GM12892 (cell line): ENCODE measurements at regions not wholly inside any gene's neighbourhood (a gene's known extent, or its start where the extent isn't known, plus 50 kb on each side); places are given as distances from the start of the nearest gene placed in this dataset.

Source experiments
- DNase-seq: peaks from one replicate; pipeline ENCODE4 v3.0.0; 2011; ENCODE audit not compliant: insufficient read length
- FAIRE-seq: peaks from 2 replicates; lab custom pipeline; 2011; peaks lifted over from hg19 to GRCh38; lab: Jason Lieb, UNC
- POLR2A ChIP-seq: IDR thresholded peaks from 2 replicates; pipeline ENCODE4 v1.6.1; 2011; ENCODE audit warnings: low read depth, low read length, control low read depth
- POLR2AphosphoS5 ChIP-seq: IDR thresholded peaks from 2 replicates; pipeline ENCODE4 v1.6.1; 2011; ENCODE audit warnings: low read depth, low read length, control low read depth
- TAF1 ChIP-seq: IDR thresholded peaks from 2 replicates; pipeline ENCODE4 v1.6.1; 2011; ENCODE audit warnings: low read depth, mild to moderate bottlenecking, control low read depth, low read length, borderline replicate concordance

- no peak for DNase-seq
- no peak for TF ChIP-seq POLR2AphosphoS5
- no peak for TF ChIP-seq POLR2A
- no peak for TF ChIP-seq TAF1
- no peak for FAIRE-seq
Measured at GRCh38 chr5:2591777-2592453, 159.6 kb downstream of the IRX2 start.

- FAIRE-seq (no peak), DNase-seq (no peak)
- no peak for TF ChIP-seq POLR2AphosphoS5
- TF ChIP-seq TAF1, result no peak
- TF ChIP-seq POLR2A, result no peak
Measured at GRCh38 chr5:2588850-2589501, 162.5 kb downstream of the IRX2 start.

- no peak for DNase-seq
- no peak for TF ChIP-seq POLR2AphosphoS5
- no peak for TF ChIP-seq TAF1
- TF ChIP-seq POLR2A, result no peak
- FAIRE-seq, result no peak
Measured at GRCh38 chr5:2587189-2588031, 164.1 kb downstream of the IRX2 start.

- DNase-seq (no peak), FAIRE-seq (no peak)
- TF ChIP-seq TAF1 (no peak), POLR2A (no peak), POLR2AphosphoS5 (no peak)
Measured at GRCh38 chr5:2586016-2586715, 165.3 kb downstream of the IRX2 start.

GRCh38 chr5:2584579-2585269 lies 166.8 kb downstream of the IRX2 start:
- TF ChIP-seq POLR2A (no peak), TAF1 (no peak), POLR2AphosphoS5 (no peak)
- DNase-seq (no peak), FAIRE-seq (no peak)

GRCh38 chr5:2582507-2582906 lies 169.0 kb downstream of the IRX2 start:
- DNase-seq, result no peak
- FAIRE-seq, result no peak
- TF ChIP-seq POLR2A (no peak), POLR2AphosphoS5 (no peak), TAF1 (no peak)

GRCh38 chr5:2582106-2582505 lies 169.4 kb downstream of the IRX2 start:
- TF ChIP-seq POLR2AphosphoS5, result no peak
- no peak for TF ChIP-seq POLR2A
- TF ChIP-seq TAF1, result no peak
- DNase-seq, result no peak
- FAIRE-seq, result no peak

- TF ChIP-seq POLR2A (no peak), TAF1 (no peak)
- FAIRE-seq (no peak), DNase-seq (no peak)
Measured at GRCh38 chr5:2581418-2581817, 170.1 kb downstream of the IRX2 start.

- DNase-seq (no peak), FAIRE-seq (no peak)
- TF ChIP-seq POLR2A (no peak), POLR2AphosphoS5 (no peak), TAF1 (no peak)
Measured at GRCh38 chr5:2579126-2579525, 172.4 kb downstream of the IRX2 start.

- DNase-seq (no peak), FAIRE-seq (no peak)
- TF ChIP-seq TAF1 (no peak), POLR2AphosphoS5 (no peak), POLR2A (no peak)
Measured at GRCh38 chr5:2577312-2578036, 174.0 kb downstream of the IRX2 start.
